ENCODE measurements at regions not wholly inside any gene's neighbourhood (a gene's known extent, or its start where the extent isn't known, plus 50 kb on each side); places are given as distances from the start of the nearest gene placed in this dataset.

DNA sequence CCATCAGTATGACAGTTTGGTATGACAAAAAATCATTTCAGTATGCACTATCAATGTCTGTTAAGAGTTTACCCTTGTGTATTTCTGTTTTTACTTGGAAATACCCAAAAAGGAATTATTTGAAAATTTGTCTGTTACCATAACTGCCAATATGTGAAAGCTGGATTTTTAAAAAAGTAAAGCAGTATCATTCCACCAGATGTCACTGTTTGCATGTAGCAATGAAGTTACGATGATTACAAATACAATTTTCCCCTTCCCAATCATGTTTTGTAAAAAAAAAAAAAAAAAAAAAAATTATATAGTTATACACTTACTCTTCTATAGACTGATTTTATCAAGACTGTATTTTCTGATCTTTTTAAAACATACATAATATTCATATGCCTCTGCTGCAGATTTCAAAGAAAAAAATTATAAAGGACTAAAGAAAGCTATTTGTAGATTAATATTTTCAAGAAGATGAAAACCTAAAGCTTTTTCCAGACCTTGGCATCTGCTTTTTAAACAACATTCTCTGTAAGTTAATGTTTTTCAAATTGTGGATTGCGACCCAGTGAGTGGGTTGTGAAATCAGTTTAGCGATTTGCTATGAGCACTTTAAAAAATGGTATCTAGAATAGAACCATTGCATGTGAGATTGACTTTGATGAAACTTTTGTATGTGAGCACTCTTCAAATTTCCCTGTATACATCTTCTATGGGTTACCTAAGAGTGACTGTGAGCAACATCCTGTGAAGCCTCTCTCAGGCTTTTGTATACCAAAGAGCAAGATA lies 114.2 kb downstream of the TTC6 start:
- ChIA-PET POLR2A (no interaction called here), CTCF (interaction anchor here (0.6 to 5.2 kb wide), 17 partner anchors 8 to 477 kb away, joined by 3 to 46 read pairs (median 4); no protein-coding TSS in a partner anchor)
- H3K36me3 ChIP-seq (ENCODE audit: control insufficient read depth in 2 of 2, insufficient read depth in 1 of 2, low read length in 2 of 2): no peaks in the 10 kb centered on the region

GRCh38 chr14:37711356-37711830 lies 116.0 kb downstream of the TTC6 start:
- Histone ChIP-seq H3K36me3 (ENCODE audit: control insufficient read depth in 2 of 2, insufficient read depth in 1 of 2, low read length in 2 of 2) (no peaks in the 10 kb centered on the region), H3K27ac (ENCODE audit: extremely low read depth, low read depth, low read length) (no peak overlapping the region), H3K4me1 (ENCODE audit: control insufficient read depth, insufficient read depth, low read length) (no peaks in the 10 kb centered on the region), H3K9me3 (ENCODE audit: control insufficient read depth, insufficient read depth, low read depth, low read length) (no peaks in the 10 kb centered on the region), H3K4me3 (ENCODE audit: low read depth, low read length) (no peak overlapping the region)
- POLR2A ChIA-PET: no interaction called here
- CTCF ChIA-PET: interaction anchor here (5.2 kb wide), 1 partner anchor 163 kb away, joined by 46 read pairs; no protein-coding TSS in a partner anchor
- TF ChIP-seq ZNF140 (tag by site-specific recombination; IDR thresholded peaks at IDR 0.05) (no peak), ZNF292 (tag by site-specific recombination; IDR thresholded peaks at IDR 0.05; ENCODE audit: borderline replicate concordance, low read depth) (no peak), SP7 (tag by site-specific recombination; IDR thresholded peaks at IDR 0.05) (no peak), ZSCAN18 (tag by site-specific recombination; IDR thresholded peaks at IDR 0.05) (no peak)
- TF ChIP-seq, protein P1, sequence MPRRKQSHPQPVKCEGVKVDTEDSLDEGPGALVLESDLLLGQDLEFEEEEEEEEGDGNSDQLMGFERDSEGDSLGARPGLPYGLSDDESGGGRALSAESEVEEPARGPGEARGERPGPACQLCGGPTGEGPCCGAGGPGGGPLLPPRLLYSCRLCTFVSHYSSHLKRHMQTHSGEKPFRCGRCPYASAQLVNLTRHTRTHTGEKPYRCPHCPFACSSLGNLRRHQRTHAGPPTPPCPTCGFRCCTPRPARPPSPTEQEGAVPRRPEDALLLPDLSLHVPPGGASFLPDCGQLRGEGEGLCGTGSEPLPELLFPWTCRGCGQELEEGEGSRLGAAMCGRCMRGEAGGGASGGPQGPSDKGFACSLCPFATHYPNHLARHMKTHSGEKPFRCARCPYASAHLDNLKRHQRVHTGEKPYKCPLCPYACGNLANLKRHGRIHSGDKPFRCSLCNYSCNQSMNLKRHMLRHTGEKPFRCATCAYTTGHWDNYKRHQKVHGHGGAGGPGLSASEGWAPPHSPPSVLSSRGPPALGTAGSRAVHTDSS (tag by site-specific recombination; IDR thresholded peaks at IDR 0.05): no peak

More for the DNA sequence above, 114.2 kb downstream of the TTC6 start:
- H3K9me3 ChIP-seq (ENCODE audit: control insufficient read depth, insufficient read depth, low read depth, low read length): no peaks in the 10 kb centered on the region
- no peaks in the 10 kb centered on the region for H3K4me1 ChIP-seq (ENCODE audit: control insufficient read depth, insufficient read depth, low read length)
- TF ChIP-seq KLF10 (tag by site-specific recombination; IDR thresholded peaks at IDR 0.05) (no peak), ZNF654 (tag by site-specific recombination; IDR thresholded peaks at IDR 0.05; ENCODE audit: low read depth) (peak; percentile 32)
- H3K4me3 ChIP-seq (ENCODE audit: low read depth, low read length): no peak overlapping the region
- H3K27ac ChIP-seq (ENCODE audit: extremely low read depth, low read depth, low read length): no peak overlapping the region

GRCh38 chr14:37711831-37712475 lies 116.5 kb downstream of the TTC6 start:
- Histone ChIP-seq H3K4me1 (ENCODE audit: control insufficient read depth, insufficient read depth, low read length) (no peaks in the 10 kb centered on the region), H3K36me3 (ENCODE audit: control insufficient read depth in 2 of 2, insufficient read depth in 1 of 2, low read length in 2 of 2) (no peaks in the 10 kb centered on the region), H3K27ac (ENCODE audit: extremely low read depth, low read depth, low read length) (no peak overlapping the region), H3K9me3 (ENCODE audit: control insufficient read depth, insufficient read depth, low read depth, low read length) (no peaks in the 10 kb centered on the region), H3K4me3 (ENCODE audit: low read depth, low read length) (no peak overlapping the region)
- ChIA-PET POLR2A (no interaction called here), CTCF (interaction anchor here (1.0 to 5.2 kb wide), 3 partner anchors 162 to 465 kb away, joined by 3 to 46 read pairs (median 3); no protein-coding TSS in a partner anchor)
- TF ChIP-seq, protein P2, sequence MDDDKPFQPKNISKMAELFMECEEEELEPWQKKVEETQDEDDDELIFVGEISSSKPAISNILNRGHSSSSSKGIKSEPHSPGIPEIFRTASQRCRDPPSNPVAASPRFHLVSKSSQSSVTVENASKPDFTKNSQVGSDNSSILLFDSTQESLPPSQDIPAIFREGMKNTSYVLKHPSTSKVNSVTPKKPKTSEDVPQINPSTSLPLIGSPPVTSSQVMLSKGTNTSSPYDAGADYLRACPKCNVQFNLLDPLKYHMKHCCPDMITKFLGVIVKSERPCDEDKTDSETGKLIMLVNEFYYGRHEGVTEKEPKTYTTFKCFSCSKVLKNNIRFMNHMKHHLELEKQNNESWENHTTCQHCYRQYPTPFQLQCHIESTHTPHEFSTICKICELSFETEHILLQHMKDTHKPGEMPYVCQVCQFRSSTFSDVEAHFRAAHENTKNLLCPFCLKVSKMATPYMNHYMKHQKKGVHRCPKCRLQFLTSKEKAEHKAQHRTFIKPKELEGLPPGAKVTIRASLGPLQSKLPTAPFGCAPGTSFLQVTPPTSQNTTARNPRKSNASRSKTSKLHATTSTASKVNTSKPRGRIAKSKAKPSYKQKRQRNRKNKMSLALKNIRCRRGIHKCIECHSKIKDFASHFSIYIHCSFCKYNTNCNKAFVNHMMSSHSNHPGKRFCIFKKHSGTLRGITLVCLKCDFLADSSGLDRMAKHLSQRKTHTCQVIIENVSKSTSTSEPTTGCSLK (tag by site-specific recombination; IDR thresholded peaks at IDR 0.05): no peak
- TF ChIP-seq ZNF266 (tag by site-specific recombination; IDR thresholded peaks at IDR 0.05; ENCODE audit: low read depth) (no peak), YY2 (tag by site-specific recombination; IDR thresholded peaks at IDR 0.05) (no peak), ZNF670 (tag by site-specific recombination; IDR thresholded peaks at IDR 0.05; ENCODE audit: low read depth) (no peak), ZSCAN18 (tag by site-specific recombination; IDR thresholded peaks at IDR 0.05) (no peak), HIC1 (tag by site-specific recombination; IDR thresholded peaks at IDR 0.05) (no peak), ZNF324 (tag by site-specific recombination; IDR thresholded peaks at IDR 0.05) (no peak), ZNF529 (tag by site-specific recombination; IDR thresholded peaks at IDR 0.05; ENCODE audit: insufficient replicate concordance) (no peak), ZBTB1 (tag by site-specific recombination; IDR thresholded peaks at IDR 0.05) (no peak), ZNF112 (tag by site-specific recombination; IDR thresholded peaks at IDR 0.05) (no peak), ZSCAN23 (tag by site-specific recombination; IDR thresholded peaks at IDR 0.05) (no peak), ZNF560 (tag by site-specific recombination; IDR thresholded peaks at IDR 0.05; ENCODE audit: borderline replicate concordance) (no peak), ZFP69B (tag by site-specific recombination; IDR thresholded peaks at IDR 0.05) (no peak), ZNF585B (tag by site-specific recombination; IDR thresholded peaks at IDR 0.05) (no peak)
